Cerebellar nuclear complex (tissue), 1 donor: ENCODE measurements at regions not wholly inside any gene's neighbourhood (a gene's known extent, or its start where the extent isn't known, plus 50 kb on each side); places are given as distances from the start of the nearest gene placed in this dataset.

Source experiments
- DNase-seq, 2 experiments: peaks; one replicate each; lab custom pipeline; 2025; lab: John Stamatoyannopoulos, UW

GRCh38 chr12:91629440-91629839 is 446.8 kb upstream of the DCN start:
- DNase-seq: no peak

GRCh38 chr12:91628656-91629055 is 446.0 kb upstream of the DCN start:
- no peak for DNase-seq

- DNase-seq: no peak
Observed at GRCh38 chr12:91627225-91627624, 444.6 kb upstream of the DCN start.

- DNase-seq: no peak
Observed at GRCh38 chr12:91622981-91623380, 440.4 kb upstream of the DCN start.

GRCh38 chr12:91622037-91622436 is 439.4 kb upstream of the DCN start:
- DNase-seq: no peak

- DNase-seq: peak; percentile 42 to 62
Observed at GRCh38 chr12:91620992-91621391, 438.4 kb upstream of the DCN start.

- no peak for DNase-seq
Observed at GRCh38 chr12:91620422-91620821, 437.8 kb upstream of the DCN start.

GRCh38 chr12:91618281-91618680 is 435.7 kb upstream of the DCN start:
- no peak for DNase-seq

- no peak for DNase-seq
Observed at GRCh38 chr12:91617818-91618217, 435.2 kb upstream of the DCN start.

- DNase-seq: no peak
Observed at GRCh38 chr12:91616416-91616815, 433.8 kb upstream of the DCN start.

GRCh38 chr12:91613223-91613779 is 430.7 kb upstream of the DCN start:
- no peak for DNase-seq

- DNase-seq: no peak
Observed at GRCh38 chr12:91610561-91610960, 427.9 kb upstream of the DCN start.

- no peak for DNase-seq
Observed at GRCh38 chr12:91609283-91609682, 426.7 kb upstream of the DCN start.

GRCh38 chr12:91608542-91608941 is 425.9 kb upstream of the DCN start:
- no peak for DNase-seq

GRCh38 chr12:91606662-91607377 is 424.2 kb upstream of the DCN start:
- no peak for DNase-seq

- no peak for DNase-seq
Observed at GRCh38 chr12:91604897-91605296, 422.3 kb upstream of the DCN start.

GRCh38 chr12:91603060-91603459 is 420.4 kb upstream of the DCN start:
- no peak for DNase-seq

GRCh38 chr12:91601054-91601453 is 418.4 kb upstream of the DCN start:
- DNase-seq: no peak

GRCh38 chr12:91594715-91595114 is 412.1 kb upstream of the DCN start:
- DNase-seq: no peak

GRCh38 chr12:91591639-91591987 is 409.0 kb upstream of the DCN start:
- DNase-seq: no peak

GRCh38 chr12:91590966-91591638 is 408.5 kb upstream of the DCN start:
- DNase-seq: no peak

GRCh38 chr12:91588874-91589454 is 406.3 kb upstream of the DCN start:
- DNase-seq: no peak

GRCh38 chr12:91586015-91586414 is 403.4 kb upstream of the DCN start:
- no peak for DNase-seq
